Left ventricle myocardium inferior (tissue), 1 donor: ENCODE measurements at regions not wholly inside any gene's neighbourhood (a gene's known extent, or its start where the extent isn't known, plus 50 kb on each side); places are given as distances from the start of the nearest gene placed in this dataset.
"Not testable (repeated sequence)": the region's sequence is repeated elsewhere in the genome, so short reads cannot be mapped to it uniquely, and the experiment has no call there.

Experiments
- DNase-seq: peaks from one replicate; pipeline ENCODE4 v3.0.0-alpha.2; 2020
- H3K27ac ChIP-seq: fragments of 200-600 bp; replicated peaks from 2 replicates; pipeline ENCODE4 v1.8.0; 2021
- H3K27me3 ChIP-seq: fragments of 200-600 bp; 2 replicates; pipeline ENCODE4 v1.8.0; 2021; ENCODE audit warnings: low read depth
- H3K36me3 ChIP-seq: fragments of 200-600 bp; 2 replicates; pipeline ENCODE4 v1.8.0; 2021
- H3K4me1 ChIP-seq: fragments of 200-600 bp; 2 replicates; pipeline ENCODE4 v1.8.0; 2021
- H3K4me3 ChIP-seq: fragments of 200-600 bp; 2 replicates; pipeline ENCODE4 v1.8.0; 2021; ENCODE audit warnings: mild to moderate bottlenecking, moderate library complexity
- H3K9me3 ChIP-seq: fragments of 200-600 bp; replicated peaks from 2 replicates; pipeline ENCODE4 v1.8.0; 2021
- CTCF ChIP-seq: fragments of 200-600 bp; IDR thresholded peaks from 2 replicates; pipeline ENCODE4 v1.8.0; 2021; ENCODE audit warnings: antibody characterized with exemption, mild to moderate bottlenecking, borderline replicate concordance
- intact Hi-C: fragments of 100-400 bp; cut with micrococcal nuclease; formaldehyde crosslinking; loops from one replicate; pipeline ENCODE4 v1.11.0; 2022
- donor health status: DM: no; HTN: yes; CAD: no; lungs with severe emphysema.

GRCh38 chr2:194539425-194539824 lies 1117.6 kb upstream of the SLC39A10 start:
- Histone ChIP-seq H3K27ac (no peak overlapping the region), H3K4me3 (no peak overlapping the region), H3K9me3 (peaks cover 50% of the 10 kb centered on the region), H3K27me3 (no peaks in the 10 kb centered on the region), H3K4me1 (no peaks in the 10 kb centered on the region), H3K36me3 (no peaks in the 10 kb centered on the region)
- intact Hi-C loops = no loop called here
- no peak for DNase-seq
- TF ChIP-seq CTCF = no peak

DNA sequence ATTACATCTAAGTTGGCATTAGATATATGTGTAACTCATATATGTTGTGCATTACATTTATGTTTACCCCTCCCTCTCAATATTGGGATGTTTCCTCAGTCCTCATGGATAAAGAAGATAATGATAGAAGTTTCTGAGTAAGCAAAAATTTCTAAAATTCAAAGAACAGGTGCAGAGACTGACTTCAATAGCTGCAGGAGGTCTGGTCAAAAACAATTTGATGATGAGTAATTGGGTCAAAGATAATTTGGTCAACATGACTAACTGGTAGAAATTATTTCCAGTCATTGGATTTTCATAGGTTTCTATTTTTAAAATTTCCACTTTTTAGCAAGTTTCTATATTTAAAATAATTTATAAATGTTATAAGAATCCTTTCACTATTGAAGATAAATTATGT lies 1130.9 kb upstream of the SLC39A10 start:
- no peak for DNase-seq
- no peaks in the 10 kb centered on the region for H3K9me3 ChIP-seq
- no peak overlapping the region for H3K4me3 ChIP-seq
- H3K36me3 ChIP-seq = no peaks in the 10 kb centered on the region
- no peak for TF ChIP-seq CTCF
- no peaks in the 10 kb centered on the region for H3K27me3 ChIP-seq
- H3K27ac ChIP-seq = no peak overlapping the region
- H3K4me1 ChIP-seq = no peaks in the 10 kb centered on the region
- intact Hi-C loops = no loop called here

DNA sequence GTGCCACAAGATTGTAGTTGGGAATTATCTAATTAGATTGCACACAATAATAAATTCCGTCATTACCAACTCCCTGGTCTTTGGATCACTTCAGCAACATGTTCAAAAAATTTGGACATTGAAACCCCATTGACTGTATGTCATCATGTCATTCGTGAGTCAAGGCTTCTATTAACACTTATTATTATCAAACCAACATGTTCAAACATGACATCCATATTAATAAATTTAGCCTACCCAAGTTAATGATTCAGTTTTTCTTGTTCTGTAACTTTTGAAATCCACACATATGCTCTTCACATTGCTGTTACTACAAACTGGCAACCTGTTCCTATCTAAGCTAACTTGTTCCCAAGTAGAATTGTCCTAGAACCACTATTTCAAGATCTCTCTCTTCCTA lies 1142.7 kb upstream of the SLC39A10 start:
- no peak for DNase-seq
- Histone ChIP-seq H3K4me3 (no peak overlapping the region), H3K4me1 (no peaks in the 10 kb centered on the region), H3K27me3 (no peaks in the 10 kb centered on the region), H3K9me3 (peaks cover 18% of the 10 kb centered on the region), H3K27ac (no peak overlapping the region), H3K36me3 (no peaks in the 10 kb centered on the region)
- intact Hi-C loops = no loop called here
- no peak for TF ChIP-seq CTCF

DNA sequence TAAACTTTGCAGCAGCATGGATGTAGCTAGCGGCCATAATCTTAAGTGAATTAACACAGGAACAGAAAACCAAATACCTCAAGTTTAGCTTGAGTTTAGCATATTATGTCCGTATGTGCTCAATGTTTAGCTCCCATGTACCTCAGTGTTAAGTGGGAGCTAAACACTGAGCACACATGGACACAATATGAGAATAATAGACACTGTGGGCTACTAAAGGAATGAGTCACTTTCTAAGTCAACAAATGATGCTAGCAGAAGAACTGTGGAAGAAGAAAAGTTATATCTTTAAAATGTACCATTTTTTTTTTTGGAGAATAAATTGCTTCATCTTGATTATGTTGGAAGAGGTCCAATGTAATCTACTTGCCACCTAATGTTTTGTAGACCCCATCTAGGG lies 1146.0 kb upstream of the SLC39A10 start:
- H3K27ac ChIP-seq, intact Hi-C loops, H3K4me3 ChIP-seq: not testable (repeated sequence)

GRCh38 chr2:194504876-194505275 lies 1152.2 kb upstream of the SLC39A10 start:
- H3K4me3 ChIP-seq, H3K27ac ChIP-seq, H3K36me3 ChIP-seq, H3K4me1 ChIP-seq, DNase-seq, H3K27me3 ChIP-seq, intact Hi-C loops: not testable (repeated sequence)
- H3K9me3 ChIP-seq = peaks cover 14% of the 10 kb centered on the region

More for the DNA sequence above, 1146.0 kb upstream of the SLC39A10 start:
- peaks cover 18% of the 10 kb centered on the region for H3K9me3 ChIP-seq
- not testable (repeated sequence) for H3K4me1 ChIP-seq, H3K27me3 ChIP-seq, H3K36me3 ChIP-seq, DNase-seq

DNA sequence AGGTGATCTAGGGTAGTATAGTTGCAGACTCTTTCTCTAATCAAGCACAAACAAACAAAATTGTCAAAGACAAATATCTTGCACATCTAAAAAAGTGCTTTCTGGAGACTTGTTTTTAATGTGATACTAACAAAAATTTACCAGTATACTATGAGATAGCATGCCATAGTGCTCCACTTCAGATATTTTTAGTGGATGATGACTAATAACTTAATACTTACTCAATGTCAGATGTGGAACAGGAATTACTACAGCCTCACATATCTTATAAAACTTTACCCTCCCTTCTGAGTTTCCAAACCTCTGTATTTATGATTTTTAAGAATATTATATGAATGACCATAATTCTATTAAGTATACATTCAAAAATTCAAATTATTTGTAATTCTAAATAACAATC lies 1162.0 kb upstream of the SLC39A10 start:
- DNase-seq = no peak
- no peak overlapping the region for H3K27ac ChIP-seq
- TF ChIP-seq CTCF = no peak
- no peaks in the 10 kb centered on the region for H3K9me3 ChIP-seq
- intact Hi-C loops = no loop called here
- H3K27me3 ChIP-seq = no peaks in the 10 kb centered on the region
- no peak overlapping the region for H3K4me3 ChIP-seq
- no peaks in the 10 kb centered on the region for H3K36me3 ChIP-seq
- no peaks in the 10 kb centered on the region for H3K4me1 ChIP-seq

DNA sequence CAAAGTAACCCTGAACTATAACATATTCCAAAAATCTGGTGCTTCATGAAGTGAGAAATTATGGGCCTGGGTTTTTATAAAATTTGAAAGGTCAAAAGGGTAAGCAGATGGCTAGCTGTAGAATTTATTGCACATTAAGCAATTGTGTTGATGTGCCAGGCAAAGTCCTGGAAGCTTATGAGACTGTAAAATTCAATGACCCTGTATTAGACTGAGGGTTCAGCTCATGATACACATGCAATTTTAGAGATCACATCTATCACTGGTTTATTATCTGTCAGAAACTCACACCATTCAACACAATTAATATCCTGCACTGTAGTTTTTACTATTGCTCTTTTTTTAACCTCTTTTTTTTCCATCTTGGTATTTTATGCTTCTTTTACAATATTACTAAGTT lies 1162.6 kb upstream of the SLC39A10 start:
- DNase-seq = no peak
- intact Hi-C loops = no loop called here
- Histone ChIP-seq H3K27me3 (no peaks in the 10 kb centered on the region), H3K4me1 (no peaks in the 10 kb centered on the region), H3K27ac (no peak overlapping the region), H3K4me3 (no peak overlapping the region), H3K9me3 (no peaks in the 10 kb centered on the region), H3K36me3 (no peaks in the 10 kb centered on the region)
- TF ChIP-seq CTCF = no peak
